ENCODE measurements at regions not wholly inside any gene's neighbourhood (a gene's known extent, or its start where the extent isn't known, plus 50 kb on each side); places are given as distances from the start of the nearest gene placed in this dataset.

- no peak overlapping the region for H3K27ac ChIP-seq
- H3K27me3 ChIP-seq, result peaks cover 0 to 3% (median 0%) of the 10 kb centered on the region in 9 donors
- H3K9me3 ChIP-seq, result no peaks in the 10 kb centered on the region
- no peak for TF ChIP-seq CTCF (IDR thresholded peaks at IDR 0.05)
- TF ChIP-seq POLR2A (IDR thresholded peaks at IDR 0.05), result no peak
- no peak for ATAC-seq
- DNase-seq, result no peak
- H3K36me3 ChIP-seq, result no peaks in the 10 kb centered on the region
- WGBS, 4 donors, result 64 to 86% (median 84%) methylated on average over 5 of the region's 5 CpGs
- no peak overlapping the region for H3K4me3 ChIP-seq
- intact Hi-C loops (cut with DNase I), result no loop called here
- H3K4me1 ChIP-seq, result no peaks in the 10 kb centered on the region
These were observed 93.3 kb downstream of the KCNF1 start for GRCh38 chr2:11005032-11005431.

- DNase-seq (no peak), ATAC-seq (no peak)
- 90 to 91% (median 90%) methylated on average over 8 of the region's 8 CpGs for WGBS, 4 donors
- intact Hi-C loops (cut with DNase I), result no loop called here
- no peaks in the 10 kb centered on the region for H3K36me3 ChIP-seq
- peaks cover 0 to 3% (median 0%) of the 10 kb centered on the region in 9 donors for H3K27me3 ChIP-seq
- no peaks in the 10 kb centered on the region for H3K4me1 ChIP-seq
- H3K27ac ChIP-seq, result no peak overlapping the region
- no peak overlapping the region for H3K4me3 ChIP-seq
- TF ChIP-seq POLR2A (IDR thresholded peaks at IDR 0.05) (no peak), CTCF (IDR thresholded peaks at IDR 0.05) (no peak)
- H3K9me3 ChIP-seq, result peaks cover 0 to 8% (median under 1%) of the 10 kb centered on the region in 12 donors
These were observed 94.5 kb downstream of the KCNF1 start for GRCh38 chr2:11006191-11006590.

- Histone ChIP-seq H3K36me3 (no peaks in the 10 kb centered on the region), H3K9me3 (peaks cover 0 to 19% (median 7%) of the 10 kb centered on the region in 12 donors), H3K27me3 (peaks cover 0 to under 1% (median 0%) of the 10 kb centered on the region in 9 donors), H3K27ac (no peak overlapping the region), H3K4me1 (no peaks in the 10 kb centered on the region), H3K4me3 (no peak overlapping the region)
- DNase-seq, result no peak
- intact Hi-C loops (cut with DNase I), result no loop called here
- no peak for ATAC-seq
- TF ChIP-seq CTCF (IDR thresholded peaks at IDR 0.05) (no peak), POLR2A (IDR thresholded peaks at IDR 0.05) (no peak)
- WGBS, 4 donors, result 90 to 94% (median 92%) methylated on average over 18 of the region's 18 CpGs
These were observed 95.9 kb downstream of the KCNF1 start for GRCh38 chr2:11007331-11008264.

- H3K27me3 ChIP-seq, result no peaks in the 10 kb centered on the region
- ATAC-seq, result no peak
- DNase-seq, result no peak
- no peaks in the 10 kb centered on the region for H3K4me1 ChIP-seq
- peaks cover 0 to 19% (median 7%) of the 10 kb centered on the region in 12 donors for H3K9me3 ChIP-seq
- no peaks in the 10 kb centered on the region for H3K36me3 ChIP-seq
- intact Hi-C loops (cut with DNase I), result no loop called here
- no peak for TF ChIP-seq POLR2A (IDR thresholded peaks at IDR 0.05)
- no peak for TF ChIP-seq CTCF (IDR thresholded peaks at IDR 0.05)
- H3K27ac ChIP-seq, result no peak overlapping the region
- 80 to 90% (median 87%) methylated on average over 4 of the region's 4 CpGs for WGBS, 4 donors
- H3K4me3 ChIP-seq, result no peak overlapping the region
These were observed 97.0 kb downstream of the KCNF1 start for GRCh38 chr2:11008773-11009172.

All from heart left ventricle (tissue), 16 donors.